Spinal cord (tissue), 9 donors: ENCODE measurements at regions not wholly inside any gene's neighbourhood (a gene's known extent, or its start where the extent isn't known, plus 50 kb on each side); places are given as distances from the start of the nearest gene placed in this dataset.
"Not testable (repeated sequence)": the region's sequence is repeated elsewhere in the genome, so short reads cannot be mapped to it uniquely, and the experiment has no call there.

ENCODE experiments used
- DNase-seq, 6 donors: peaks; one replicate each; pipeline versions ENCODE4 v3.0.0 to v3.0.0-alpha.2; 2013 to 2015; ENCODE audit warnings: low spot score in 6 of 6, low read depth in 4 of 6
- H3K27ac ChIP-seq: one replicate; pipeline ENCODE4 v1.5.1; 2013; ENCODE audit warnings: low read depth, low read length, control low read depth
- H3K27me3 ChIP-seq: one replicate; pipeline ENCODE4 v1.6.1; 2013; ENCODE audit warnings: low read length; ENCODE audit not compliant: control insufficient read depth, insufficient read depth
- H3K36me3 ChIP-seq: one replicate; pipeline ENCODE4 v1.6.1; 2013; ENCODE audit warnings: low read length; ENCODE audit not compliant: control insufficient read depth, insufficient read depth
- H3K4me1 ChIP-seq: one replicate; pipeline ENCODE4 v1.6.1; 2013; ENCODE audit warnings: low read length; ENCODE audit not compliant: control insufficient read depth, insufficient read depth
- H3K4me3 ChIP-seq: one replicate; pipeline ENCODE4 v1.5.1; 2013; ENCODE audit warnings: low read depth, low read length, control low read depth
- H3K9me3 ChIP-seq: one replicate; pipeline ENCODE4 v1.6.1; 2013; ENCODE audit warnings: low read length; ENCODE audit not compliant: control insufficient read depth, insufficient read depth
- WGBS: methylation state at CpG from one replicate; pipeline ENCODE4 v1.1.5; 2013; ENCODE audit warnings: missing lambda C conversion rate; ENCODE audit not compliant: insufficient coverage; 5-methylcytosine and 5-hydroxymethylcytosine counted together
- donor health status: healthy.

- not testable (repeated sequence) for H3K27ac ChIP-seq, DNase-seq, H3K4me3 ChIP-seq, H3K27me3 ChIP-seq, H3K36me3 ChIP-seq, H3K9me3 ChIP-seq
- 94% methylated on average over 6 of the region's 17 CpGs for WGBS
- peaks cover 36% of the 10 kb centered on the region for H3K4me1 ChIP-seq
Measured at GRCh38 chr16:88263681-88264287, 119.0 kb upstream of the ZNF469 start.

- no peaks in the 10 kb centered on the region for H3K9me3 ChIP-seq
- 65% methylated on average over 22 of the region's 30 CpGs for WGBS
- no peak overlapping the region for H3K4me3 ChIP-seq
- peaks cover 27% of the 10 kb centered on the region for H3K4me1 ChIP-seq
- DNase-seq: peak in 1 of 6 donors; percentile 50
- H3K27me3 ChIP-seq: peaks cover 2% of the 10 kb centered on the region
- H3K27ac ChIP-seq: no peak overlapping the region
- no peaks in the 10 kb centered on the region for H3K36me3 ChIP-seq
Measured at GRCh38 chr16:88264641-88265285, 118.0 kb upstream of the ZNF469 start.

- not testable (repeated sequence) for DNase-seq
Measured at GRCh38 chr16:88265286-88265938, 117.3 kb upstream of the ZNF469 start.

GRCh38 chr16:88266036-88266435, 116.7 kb upstream of the ZNF469 start:
- H3K4me3 ChIP-seq, DNase-seq, H3K36me3 ChIP-seq, H3K27ac ChIP-seq, H3K27me3 ChIP-seq, H3K9me3 ChIP-seq: not testable (repeated sequence)
- H3K4me1 ChIP-seq: peaks cover 27% of the 10 kb centered on the region
- 80% methylated on average over 5 of the region's 12 CpGs for WGBS

More at GRCh38 chr16:88265286-88265938, 117.3 kb upstream of the ZNF469 start:
- H3K27me3 ChIP-seq, H3K36me3 ChIP-seq, H3K4me3 ChIP-seq, H3K27ac ChIP-seq, H3K9me3 ChIP-seq: not testable (repeated sequence)
- H3K4me1 ChIP-seq: peaks cover 27% of the 10 kb centered on the region
- 91% methylated on average over 19 of the region's 25 CpGs for WGBS

GRCh38 chr16:88266935-88267551, 115.7 kb upstream of the ZNF469 start:
- H3K36me3 ChIP-seq, H3K27me3 ChIP-seq, H3K9me3 ChIP-seq, H3K27ac ChIP-seq, H3K4me3 ChIP-seq: not testable (repeated sequence)
- peaks cover 27% of the 10 kb centered on the region for H3K4me1 ChIP-seq
- DNase-seq: peak in 1 of 6 donors; percentile 31
- 64% methylated on average over 21 of the region's 31 CpGs for WGBS

GRCh38 chr16:88268186-88268970, 114.4 kb upstream of the ZNF469 start:
- H3K27me3 ChIP-seq, H3K27ac ChIP-seq, H3K4me3 ChIP-seq, DNase-seq, H3K9me3 ChIP-seq, H3K36me3 ChIP-seq: not testable (repeated sequence)
- peaks cover 27% of the 10 kb centered on the region for H3K4me1 ChIP-seq
- 81% methylated on average over 10 of the region's 20 CpGs for WGBS

- H3K4me3 ChIP-seq, DNase-seq, H3K36me3 ChIP-seq, H3K27ac ChIP-seq, H3K9me3 ChIP-seq, H3K27me3 ChIP-seq: not testable (repeated sequence)
- peaks cover 25% of the 10 kb centered on the region for H3K4me1 ChIP-seq
- WGBS: 63% methylated on average over 6 of the region's 10 CpGs
Measured at GRCh38 chr16:88270171-88270790, 112.5 kb upstream of the ZNF469 start.

- H3K4me3 ChIP-seq, H3K27me3 ChIP-seq, H3K27ac ChIP-seq, H3K36me3 ChIP-seq, DNase-seq, H3K9me3 ChIP-seq: not testable (repeated sequence)
- peaks cover 16% of the 10 kb centered on the region for H3K4me1 ChIP-seq
- no CpG with 5 or more reads among the region's 11 CpGs for WGBS
Measured at GRCh38 chr16:88271296-88271695, 111.5 kb upstream of the ZNF469 start.

- DNase-seq, H3K9me3 ChIP-seq: not testable (repeated sequence)
Measured at GRCh38 chr16:88271776-88272175, 111.0 kb upstream of the ZNF469 start.

More at GRCh38 chr16:88271776-88272175, 111.0 kb upstream of the ZNF469 start:
- H3K4me3 ChIP-seq, H3K36me3 ChIP-seq, H3K27ac ChIP-seq, H3K27me3 ChIP-seq: not testable (repeated sequence)
- H3K4me1 ChIP-seq: peaks cover 16% of the 10 kb centered on the region
- WGBS: 50% methylated on average over 2 of the region's 3 CpGs
